OCI-LY1 (cell line): ENCODE measurements at regions not wholly inside any gene's neighbourhood (a gene's known extent, or its start where the extent isn't known, plus 50 kb on each side); places are given as distances from the start of the nearest gene placed in this dataset.

Source experiments
- CTCF ChIP-seq: fragments of 200-600 bp; sonication (generic), shearing (Covaris generic); IDR thresholded peaks from 2 replicates; pipeline ENCODE4 v1.5.1; 2017; ENCODE audit warnings: mild to moderate bottlenecking, antibody characterized with exemption, low read length, moderate library complexity, mixed read lengths
- EZH2 ChIP-seq: fragments of 200-600 bp; sonication (generic), shearing (Covaris generic); IDR thresholded peaks from 2 replicates; pipeline ENCODE4 v1.8.0; 2017; ENCODE audit warnings: borderline replicate concordance, mixed run types, mild to moderate bottlenecking, antibody characterized with exemption, low read length, moderate library complexity, mixed read lengths

DNA sequence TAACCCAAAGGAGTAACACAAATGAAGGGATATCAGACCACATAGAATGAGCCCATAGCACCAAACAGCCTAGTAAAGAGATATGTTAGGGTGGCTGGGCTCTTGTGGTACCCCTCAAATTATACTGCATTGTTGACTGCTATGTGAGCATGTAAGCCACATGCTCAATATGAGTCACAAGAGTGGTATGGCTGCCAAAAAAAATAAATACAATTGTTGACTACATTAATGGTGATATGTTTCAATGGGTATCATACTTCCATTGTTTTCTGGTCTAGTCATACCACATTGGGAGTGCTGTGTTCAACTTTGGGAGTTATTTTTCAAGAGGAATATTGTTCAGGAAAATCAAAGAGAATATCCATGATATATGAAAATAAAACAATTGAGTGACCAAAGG, 162.4 kb upstream of the PIK3R1 start:
- TF ChIP-seq CTCF (no peak), EZH2 (no peak)
